ENCODE measurements at regions not wholly inside any gene's neighbourhood (a gene's known extent, or its start where the extent isn't known, plus 50 kb on each side); places are given as distances from the start of the nearest gene placed in this dataset.
"Not testable (repeated sequence)": the region's sequence is repeated elsewhere in the genome, so short reads cannot be mapped to it uniquely, and the experiment has no call there.

DNA sequence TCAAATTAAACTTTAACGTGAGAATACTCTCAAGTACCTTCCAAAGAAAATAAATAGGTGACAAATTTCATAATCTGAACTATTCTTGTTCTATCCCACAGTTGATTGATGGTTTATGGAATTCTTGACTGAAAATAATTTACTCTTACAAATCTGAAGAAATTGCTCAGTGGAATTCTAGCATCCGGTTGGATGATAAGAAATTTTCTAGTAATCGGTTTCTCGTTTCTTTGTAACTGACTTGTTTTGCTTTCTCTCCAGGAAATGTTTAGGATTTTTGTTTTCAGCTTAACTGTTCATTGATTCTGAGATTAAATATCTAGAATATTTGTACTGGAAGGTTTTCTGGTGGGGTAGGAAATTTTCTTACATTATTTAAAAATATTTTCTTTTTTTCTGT, 558.9 kb upstream of the ADAMTS5 start:
- DNase-seq = no peak

DNA sequence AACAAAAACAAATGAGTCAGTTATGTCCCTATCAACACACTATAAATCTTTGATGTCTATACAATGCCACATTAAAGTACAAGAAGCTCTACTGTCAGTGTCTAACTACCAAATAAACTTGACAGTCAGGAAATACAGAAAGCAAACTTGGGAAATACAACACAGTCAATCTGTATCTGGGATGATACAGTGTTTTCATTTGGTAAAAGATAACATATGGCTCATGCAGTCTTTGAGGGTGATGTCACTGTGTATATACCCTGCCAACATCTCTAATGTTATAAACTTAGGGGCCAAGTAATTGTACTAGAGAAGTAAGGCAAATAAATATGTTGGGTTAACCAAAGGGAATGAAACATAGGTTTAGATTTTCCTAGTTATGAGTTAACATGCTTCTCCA, 552.5 kb upstream of the ADAMTS5 start:
- no peak for DNase-seq

DNA sequence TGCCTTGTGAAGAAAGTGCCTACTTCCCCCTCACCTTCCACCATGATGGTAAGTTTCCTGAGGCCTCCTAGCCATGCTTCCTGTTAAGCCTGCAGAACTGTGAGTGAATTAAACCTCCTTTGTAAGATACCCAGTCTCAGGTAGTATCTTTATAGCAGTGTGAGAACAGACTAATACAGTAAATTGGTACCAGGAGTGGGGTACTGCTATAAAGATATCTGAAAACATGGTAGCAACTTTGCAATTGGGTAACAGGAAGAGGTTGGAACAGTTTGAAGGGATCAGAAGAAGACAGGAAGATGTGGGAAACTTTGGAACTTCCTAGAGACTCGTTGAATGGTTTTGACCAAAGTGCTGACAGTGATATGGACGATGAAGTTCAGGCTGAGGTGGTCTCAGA, 550.3 kb upstream of the ADAMTS5 start:
- not testable (repeated sequence) for DNase-seq

DNA sequence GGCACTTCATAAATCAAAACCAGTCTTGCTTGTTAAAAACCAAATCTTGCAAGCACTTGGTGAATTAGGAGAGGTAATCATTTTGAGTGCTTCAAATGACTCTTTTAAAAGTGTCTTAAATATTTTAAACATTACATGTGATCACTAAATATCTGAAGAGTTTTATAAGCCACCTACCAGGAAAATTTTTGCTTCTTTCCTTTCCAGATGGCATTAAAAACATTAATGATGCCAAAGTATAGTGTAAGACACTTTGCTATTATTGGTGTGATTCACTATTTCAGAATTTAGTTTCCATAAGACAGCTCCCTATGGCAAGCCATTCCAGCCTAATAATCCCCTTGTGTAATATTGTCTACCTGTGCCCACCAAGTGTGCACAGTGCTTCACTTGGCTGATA, 548.8 kb upstream of the ADAMTS5 start:
- DNase-seq = no peak

DNA sequence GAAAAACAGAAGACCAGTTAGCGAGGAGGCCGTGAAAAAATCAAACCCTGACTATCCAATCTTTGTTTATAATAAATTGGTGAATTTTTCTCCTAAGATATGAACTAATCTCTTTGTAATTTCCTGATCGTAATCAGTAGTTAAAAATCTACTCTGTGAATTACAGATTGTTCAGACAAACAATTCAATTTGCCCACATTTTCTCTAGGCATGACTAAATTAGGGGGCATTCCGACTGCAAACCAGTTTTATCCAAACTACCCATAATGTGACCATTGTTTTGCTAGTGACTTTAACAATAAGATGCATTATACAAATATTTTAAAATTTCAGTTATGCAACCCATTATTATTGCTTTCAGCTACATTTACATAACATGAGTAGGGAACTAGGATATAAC, 546.9 kb upstream of the ADAMTS5 start:
- no peak for DNase-seq

DNA sequence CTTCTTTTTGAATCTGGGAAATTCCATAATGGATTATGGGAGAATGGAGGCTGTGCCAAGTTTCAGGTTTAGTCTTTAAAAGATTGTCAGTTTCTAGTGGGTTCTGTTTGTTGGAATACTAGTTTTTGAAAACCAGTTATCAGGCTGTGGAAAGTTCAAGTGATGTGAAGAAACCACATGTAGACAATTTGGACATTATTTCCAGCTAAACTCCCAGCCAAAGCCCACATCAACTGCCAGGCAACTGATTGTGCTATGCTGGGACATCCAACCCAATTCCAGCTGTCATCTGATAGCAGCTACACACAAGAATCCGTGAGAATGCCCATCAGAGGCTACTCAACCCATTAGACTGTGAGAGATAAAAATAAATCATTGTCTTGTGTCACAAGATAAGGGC, 546.1 kb upstream of the ADAMTS5 start:
- no peak for DNase-seq

DNA sequence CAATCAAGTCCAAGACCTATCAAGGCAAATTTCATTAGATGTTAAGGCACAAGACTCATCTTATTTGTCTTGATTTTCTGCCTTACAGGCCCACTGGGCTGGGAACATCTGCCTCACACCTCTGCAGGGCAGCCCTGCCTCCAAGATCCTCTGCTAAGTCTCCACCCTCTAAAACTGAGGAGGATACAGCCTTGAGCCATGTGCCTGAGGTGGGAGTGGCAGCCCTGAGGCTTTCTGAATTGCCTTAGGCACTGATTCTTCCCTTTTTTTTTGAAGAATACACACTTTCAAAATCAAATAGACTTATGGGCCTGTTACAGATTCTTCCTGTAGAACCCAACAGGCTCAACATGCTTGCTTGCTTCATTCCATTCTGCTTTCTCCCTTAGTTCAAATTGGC, 544.3 kb upstream of the ADAMTS5 start:
- no peak for DNase-seq

DNA sequence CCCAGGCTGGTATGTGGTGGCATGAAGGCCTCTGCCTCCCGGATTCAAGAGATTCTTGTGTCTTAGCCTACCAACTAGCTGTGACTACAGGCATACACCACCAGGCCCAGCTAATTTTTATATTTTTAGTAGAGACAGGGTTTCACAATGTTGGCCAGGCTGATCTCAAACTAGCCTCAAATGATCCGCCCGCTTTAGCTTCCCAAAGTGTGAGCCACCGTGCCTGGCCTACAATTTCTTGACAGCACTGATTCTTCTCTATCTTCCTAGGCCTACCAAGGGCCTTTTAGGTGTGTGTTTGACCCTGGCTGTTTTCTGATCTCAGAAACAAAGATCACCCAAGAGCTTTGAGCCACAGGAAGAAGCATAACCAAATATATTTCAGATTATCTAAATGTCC, 540.8 kb upstream of the ADAMTS5 start:
- DNase-seq = no peak

DNA sequence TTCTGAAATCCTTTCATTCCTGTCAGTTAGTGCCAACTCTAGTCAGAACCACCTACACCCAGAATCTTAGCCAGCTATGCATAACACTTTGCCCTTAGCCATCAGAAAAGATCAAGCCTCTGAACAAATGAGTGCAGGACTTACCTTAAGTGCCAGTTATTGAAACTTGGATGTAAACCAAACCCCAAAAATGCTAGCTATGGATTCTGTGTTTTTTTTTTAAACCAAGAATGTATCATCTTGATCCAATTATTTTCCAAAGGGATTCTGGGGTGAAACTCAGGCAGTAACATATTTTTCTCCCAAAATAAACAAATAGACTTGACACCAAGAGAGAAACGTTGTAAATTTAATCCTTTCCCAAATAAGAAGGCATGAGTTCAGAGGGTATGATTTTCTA, 538.6 kb upstream of the ADAMTS5 start:
- DNase-seq = no peak

DNA sequence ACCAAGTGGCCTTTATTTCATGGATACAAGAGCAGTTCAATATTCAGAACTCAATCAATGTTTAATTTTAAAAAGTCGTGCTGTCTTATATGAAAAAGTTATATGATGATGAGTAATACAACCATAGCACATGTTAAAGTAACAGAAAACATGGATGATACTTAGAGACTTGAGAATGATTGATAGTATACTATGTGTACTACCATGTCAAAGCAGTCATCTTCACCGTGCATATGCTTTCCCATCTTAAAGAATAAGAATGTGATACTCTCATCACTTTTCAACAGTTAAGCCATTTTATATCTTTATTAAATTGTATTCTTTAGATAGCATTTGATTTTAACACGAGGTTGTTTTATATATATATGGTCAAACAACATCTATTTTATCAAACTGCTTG, 535.9 kb upstream of the ADAMTS5 start:
- DNase-seq = no peak

DNA sequence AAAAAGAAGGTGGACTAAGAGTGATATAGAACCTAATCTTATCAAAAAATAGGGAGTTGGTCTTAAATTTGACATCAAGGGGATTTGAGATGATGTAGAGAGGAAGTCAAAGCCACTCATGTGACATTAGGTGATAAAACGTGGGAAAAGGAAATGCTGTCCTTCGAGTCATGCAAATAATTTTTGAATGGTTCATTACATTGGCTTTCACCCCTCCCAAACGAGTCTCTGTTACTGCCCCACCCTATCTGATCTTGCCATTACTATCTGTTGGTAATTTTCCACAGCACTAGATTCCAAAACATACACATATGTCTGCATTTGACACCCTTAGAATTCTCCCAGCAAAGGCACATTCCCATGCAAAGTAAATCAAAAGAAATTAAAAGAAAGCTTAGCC, 531.1 kb upstream of the ADAMTS5 start:
- DNase-seq = no peak

DNA sequence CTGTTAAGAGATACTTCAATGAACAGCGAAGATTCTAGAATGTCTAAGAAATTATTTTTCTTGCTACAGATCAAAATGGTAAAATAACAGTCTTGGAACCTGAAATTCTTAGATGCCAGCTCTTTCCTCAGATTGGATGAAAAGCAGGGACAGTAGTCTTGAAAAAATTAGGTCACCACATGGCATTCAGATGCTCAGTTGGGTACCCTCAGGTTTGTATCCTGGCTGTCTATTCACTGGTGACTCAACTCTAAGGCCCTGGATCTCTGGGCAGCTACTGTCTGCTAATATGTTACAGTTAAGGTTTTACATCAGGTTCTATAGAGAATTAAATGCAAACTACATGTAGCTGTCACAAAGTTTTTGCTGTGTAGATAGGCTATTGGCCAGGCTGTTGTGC, 528.9 kb upstream of the ADAMTS5 start:
- no peak for DNase-seq

DNA sequence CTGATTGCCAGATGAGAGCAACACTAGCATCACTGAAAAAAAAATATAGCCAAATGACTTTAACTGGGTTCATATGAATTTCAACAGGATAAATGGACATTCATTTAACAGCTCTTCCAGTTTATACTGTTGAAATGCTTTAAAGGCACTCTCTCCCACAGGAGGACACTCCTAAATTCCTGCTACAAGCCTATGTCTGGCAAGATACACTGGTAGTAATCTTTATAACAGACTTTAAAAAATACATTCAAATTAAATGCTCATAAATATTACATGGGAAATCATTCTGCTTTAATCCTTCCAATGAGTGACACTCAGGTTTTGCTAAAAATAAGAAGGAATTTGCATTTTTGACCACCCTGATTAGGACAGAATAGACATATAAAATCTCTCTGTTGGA, 526.7 kb upstream of the ADAMTS5 start:
- no peak for DNase-seq

DNA sequence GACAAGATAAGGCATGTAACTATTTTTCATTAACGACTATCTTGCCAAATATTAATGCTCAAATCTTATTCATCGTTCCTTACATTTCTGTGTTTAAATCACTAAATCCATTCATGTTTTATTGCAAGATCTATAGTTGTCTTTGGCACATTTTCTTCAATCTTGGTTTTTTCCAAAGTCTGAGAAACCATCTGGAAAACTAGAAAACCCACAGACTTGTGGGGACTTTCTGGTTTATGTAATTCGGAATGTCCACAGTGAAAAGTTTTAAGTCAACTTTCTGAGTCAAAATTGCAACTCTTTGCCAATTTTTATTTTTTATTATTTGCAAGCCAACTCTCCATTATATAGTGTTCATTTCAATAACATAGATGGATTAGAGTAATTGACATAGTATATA, 520.8 kb upstream of the ADAMTS5 start:
- DNase-seq = no peak

DNA sequence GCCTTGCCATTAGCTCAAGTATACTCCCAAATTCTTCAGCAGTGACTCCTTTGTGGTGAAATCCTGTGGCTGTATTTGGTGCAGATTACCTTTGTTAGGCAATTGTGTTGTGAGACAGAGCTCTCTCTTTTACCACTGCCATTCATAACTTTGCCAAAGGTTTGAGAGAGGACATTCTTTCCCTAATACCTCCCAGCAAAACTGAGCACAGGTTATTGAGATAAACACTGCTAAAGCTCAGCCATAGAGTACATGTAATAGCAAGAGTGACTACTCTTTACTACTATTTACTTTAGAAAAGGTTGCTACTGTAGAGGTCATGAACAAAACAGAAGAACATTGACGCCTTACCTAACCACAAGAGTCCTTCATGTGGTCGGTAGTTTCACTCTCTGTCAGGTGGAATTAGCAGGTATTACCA, 514.0 kb upstream of the ADAMTS5 start:
- DNase-seq = no peak

DNA sequence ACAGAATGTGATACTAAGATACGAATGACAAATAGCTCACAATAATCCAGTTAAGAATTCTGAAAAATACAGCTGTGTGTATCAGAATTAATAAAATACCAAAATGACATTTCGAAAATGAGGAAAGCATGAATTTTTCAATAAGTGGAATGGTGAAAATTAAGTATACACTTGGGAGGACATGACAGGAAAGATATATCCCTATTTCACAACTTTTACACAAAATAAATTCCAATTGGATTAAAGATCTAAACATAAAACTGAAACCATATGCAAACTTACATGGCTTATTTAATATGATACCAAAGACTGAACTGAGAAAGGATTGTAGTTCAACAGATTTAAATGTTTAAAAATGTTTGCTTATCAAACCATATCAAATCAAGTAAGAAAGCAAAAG, 510.4 kb upstream of the ADAMTS5 start:
- no peak for DNase-seq

DNA sequence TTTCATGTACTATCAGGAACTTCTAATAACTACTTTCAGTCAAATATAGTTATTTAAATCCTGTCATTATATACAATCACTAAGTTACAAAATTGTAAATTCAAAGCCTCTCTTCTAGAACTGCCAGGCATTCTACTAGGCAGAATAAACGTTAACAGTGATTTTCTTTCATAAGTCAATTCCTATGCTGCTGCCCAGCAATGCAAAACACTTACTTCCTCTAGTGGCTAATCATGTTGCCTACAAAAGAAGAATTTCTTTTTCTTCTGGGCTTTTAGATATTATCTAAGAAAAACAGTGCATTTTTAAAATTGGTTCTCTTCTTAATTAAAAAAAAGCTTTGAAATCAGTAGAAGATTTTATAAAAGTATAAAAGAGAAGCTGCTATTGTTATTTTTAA, 509.8 kb upstream of the ADAMTS5 start:
- DNase-seq = no peak

DNA sequence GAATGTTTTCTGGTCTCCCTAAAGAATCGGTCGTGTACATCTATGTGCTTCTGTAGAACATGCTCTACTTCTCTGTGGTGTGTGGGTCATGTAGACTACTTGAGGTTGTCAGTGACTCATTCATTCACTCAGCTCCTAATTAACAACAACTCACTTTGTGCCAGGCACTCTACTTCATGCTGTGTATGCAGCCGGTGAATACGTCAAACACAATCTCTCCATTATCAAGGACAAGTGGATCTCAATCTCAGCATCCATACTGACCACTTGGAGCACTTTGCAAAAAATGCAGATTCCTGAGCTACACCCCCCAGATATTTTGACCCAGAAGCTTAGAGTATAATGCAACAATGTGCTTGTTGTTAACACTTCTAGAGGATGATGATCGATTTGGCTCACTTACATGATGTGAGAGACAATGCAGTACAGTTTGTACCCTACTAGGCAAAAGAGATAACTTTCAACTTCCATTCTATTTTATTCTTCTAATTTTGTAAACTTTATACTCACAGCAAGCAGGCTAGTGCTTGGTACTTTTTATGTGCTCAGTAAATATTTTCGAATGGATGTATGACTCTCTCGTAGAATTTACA, 508.6 kb upstream of the ADAMTS5 start:
- no peak for DNase-seq

DNA sequence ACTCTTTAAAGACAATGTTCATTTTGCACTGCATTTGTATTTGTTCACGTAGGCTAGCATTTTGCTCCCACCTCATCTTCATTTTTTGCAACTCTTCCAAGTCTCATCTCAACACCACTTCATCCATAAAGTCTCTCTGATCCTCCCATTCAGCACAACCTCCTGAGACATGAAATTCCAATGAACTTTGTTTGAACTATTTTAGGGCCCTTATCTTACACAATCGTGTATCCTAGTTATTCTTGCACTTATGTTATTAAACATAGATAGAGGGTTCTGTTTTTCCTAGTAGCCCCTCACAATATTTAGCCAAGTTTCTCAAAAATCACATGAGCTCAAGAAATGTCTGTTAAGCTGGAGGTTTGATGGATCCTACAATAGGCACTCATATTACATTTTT, 500.5 kb upstream of the ADAMTS5 start:
- DNase-seq = no peak

DNA sequence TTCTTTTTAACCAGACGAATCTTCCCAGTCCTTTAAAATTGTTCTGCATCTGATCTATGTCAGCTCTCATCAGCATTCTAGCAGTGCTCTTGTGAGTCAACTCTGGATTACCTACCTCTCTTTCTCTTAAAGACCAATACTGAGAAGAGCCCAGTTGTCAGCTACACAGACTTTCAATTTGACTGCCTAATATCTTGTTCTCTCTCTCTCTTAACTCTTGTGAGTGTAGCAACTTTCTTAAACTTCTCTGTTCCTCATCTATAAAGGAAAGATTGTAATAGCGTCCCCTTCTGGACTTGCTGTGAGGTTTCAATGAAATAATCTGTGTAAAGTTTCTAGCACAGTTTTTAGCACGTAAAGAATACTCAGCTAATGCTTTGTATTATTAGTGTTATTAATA, 499.3 kb upstream of the ADAMTS5 start:
- DNase-seq = no peak

DNA sequence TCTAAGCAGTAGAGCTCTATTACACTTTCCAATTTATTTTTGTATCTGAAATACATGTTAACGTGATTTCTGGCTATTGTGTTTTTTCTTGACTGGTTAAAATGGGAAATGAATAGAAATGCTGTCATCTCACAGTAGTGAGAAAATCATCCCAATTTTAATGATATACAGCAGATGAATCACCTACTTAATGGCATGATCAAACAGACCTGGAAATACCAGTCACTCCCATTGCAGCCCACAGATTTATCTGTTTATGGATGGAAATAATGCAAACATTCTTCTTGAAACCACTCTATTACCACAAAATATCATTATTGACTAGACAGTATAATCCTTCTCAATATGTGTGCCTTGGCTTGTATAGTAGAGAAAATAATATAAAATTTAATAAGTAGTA, 497.8 kb upstream of the ADAMTS5 start:
- no peak for DNase-seq

DNA sequence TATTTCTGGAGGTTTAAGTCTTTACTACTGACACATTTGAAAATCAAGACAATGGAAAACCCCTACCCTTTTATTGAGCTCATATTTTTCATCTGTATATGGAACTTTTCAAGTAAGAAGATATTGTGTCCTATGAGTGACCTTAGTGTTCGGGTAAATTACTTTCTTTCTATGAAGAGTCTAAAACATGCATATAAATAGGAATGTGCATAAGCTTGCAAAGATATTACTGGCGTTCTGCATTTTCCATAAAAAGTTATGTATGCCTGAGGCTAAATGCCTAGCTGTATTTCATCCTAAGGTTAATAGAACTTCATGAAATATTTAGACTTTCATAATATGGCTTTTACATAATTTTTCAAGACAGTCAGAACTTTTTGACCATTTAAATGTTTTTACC, 495.8 kb upstream of the ADAMTS5 start:
- no peak for DNase-seq

DNA sequence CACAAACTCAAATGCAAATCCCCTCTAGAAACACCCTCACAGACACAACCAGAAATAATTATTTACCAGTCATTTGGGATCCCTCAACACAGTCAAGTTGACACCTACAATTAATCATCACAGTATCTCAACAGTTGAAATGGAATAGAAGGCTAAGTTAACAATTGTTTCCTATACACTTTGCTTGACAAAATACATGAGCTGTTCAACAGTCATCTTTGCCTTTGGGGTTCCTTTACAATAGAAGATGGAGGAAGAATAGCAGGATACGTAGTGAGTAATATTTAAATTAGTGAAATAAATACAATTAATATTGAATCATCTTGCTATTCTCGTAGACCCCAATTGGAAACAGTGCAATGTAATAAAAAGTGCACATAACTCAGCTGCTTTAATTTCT, 487.3 kb upstream of the ADAMTS5 start:
- no peak for DNase-seq

DNA sequence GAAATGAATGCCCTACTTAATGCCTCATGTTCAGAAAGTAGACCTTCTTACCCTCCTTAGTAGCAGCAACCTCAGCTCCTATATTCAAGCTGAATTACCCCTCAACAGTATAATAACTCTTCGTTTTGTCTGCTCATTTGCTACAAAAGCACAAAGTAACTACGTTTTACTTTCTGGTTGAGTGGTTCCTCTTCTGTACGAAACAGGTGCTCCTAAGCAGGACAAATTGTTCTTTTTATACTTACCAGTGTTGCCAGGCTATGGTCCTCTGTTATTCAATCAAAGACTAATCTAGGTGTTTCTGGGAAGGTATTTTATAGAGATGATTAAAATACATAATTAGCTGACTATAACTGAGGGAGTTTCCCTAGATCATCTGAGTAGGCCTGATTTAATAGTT, 484.2 kb upstream of the ADAMTS5 start:
- no peak for DNase-seq

DNA sequence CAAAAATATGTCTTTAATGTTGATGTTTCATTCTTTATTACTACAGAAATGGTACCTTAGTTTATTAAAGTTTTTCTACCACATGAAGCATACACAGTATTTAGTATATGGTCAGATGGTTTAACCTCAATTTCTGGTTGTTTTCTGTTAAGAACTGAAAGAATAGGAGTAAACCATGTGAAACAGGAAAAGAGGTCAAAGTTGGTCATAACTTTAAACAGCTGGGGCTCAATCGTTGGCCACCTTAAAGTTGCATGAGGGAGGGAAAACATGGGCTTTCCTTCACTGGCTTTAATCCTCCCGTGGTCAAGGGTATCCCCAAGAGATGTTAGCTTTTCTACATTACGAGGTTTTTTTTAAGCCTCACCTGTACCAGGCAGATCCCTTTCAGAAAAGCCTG, 483.3 kb upstream of the ADAMTS5 start:
- no peak for DNase-seq

DNA sequence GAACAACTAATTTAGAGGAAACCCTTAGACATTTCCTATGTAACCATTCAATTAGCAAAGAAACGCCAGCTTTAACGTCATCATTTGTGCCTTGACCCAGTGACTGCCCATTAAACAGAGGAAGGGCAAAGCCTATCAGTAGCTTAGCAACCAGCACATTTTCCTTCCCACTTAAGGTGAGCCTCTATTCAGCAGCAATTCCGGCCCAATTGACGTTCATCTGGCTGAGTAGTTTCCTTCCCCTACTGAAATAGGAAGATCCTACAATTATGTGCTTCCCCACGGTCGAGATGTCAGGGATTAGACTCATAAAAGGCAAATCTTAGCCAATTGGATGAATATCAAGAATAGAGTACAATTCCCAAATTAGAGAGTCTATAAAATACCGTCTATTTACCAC, 482.1 kb upstream of the ADAMTS5 start:
- no peak for DNase-seq
